HEK293 (cell line): ENCODE measurements at regions not wholly inside any gene's neighbourhood (a gene's known extent, or its start where the extent isn't known, plus 50 kb on each side); places are given as distances from the start of the nearest gene placed in this dataset.

Experiments used
- CTCF ChIA-PET: fragments of 350-600 bp; formaldehyde crosslinking; extraction: SDS; loops from one replicate; lab custom pipeline; 2021; ENCODE audit warnings: antibody characterized with exemption; lab: Yijun Ruan, JAX
- POLR2A ChIA-PET: fragments of 300-600 bp; formaldehyde crosslinking; extraction: SDS; loops from one replicate; lab custom pipeline; 2020; ENCODE audit warnings: antibody characterized with exemption, inconsistent platforms; lab: Yijun Ruan, JAX
- H3K27ac ChIP-seq: fragments of 200-500 bp; sonication (Bioruptor generic); 2 replicates; pipeline ENCODE4 v1.5.1; 2014; ENCODE audit warnings: low read depth, low read length, control low read depth, inconsistent platforms; ENCODE audit errors: extremely low read depth
- H3K36me3 ChIP-seq, 2 experiments: fragments of 200-500 bp in 1 of 2; sonication (Bioruptor generic) in 1 of 2; 1 replicate in 1 of 2; 2 replicates in 1 of 2; pipeline ENCODE4 v1.5.1; 2014 to 2017; ENCODE audit warnings: inconsistent platforms in 2 of 2, low read length in 2 of 2; ENCODE audit not compliant: control insufficient read depth in 2 of 2, insufficient read depth in 1 of 2
- H3K4me1 ChIP-seq: fragments of 200-500 bp; sonication (Bioruptor generic); 2 replicates; pipeline ENCODE4 v1.5.1; 2014; ENCODE audit warnings: mild to moderate bottlenecking, low read length, inconsistent platforms; ENCODE audit not compliant: control insufficient read depth, insufficient read depth
- H3K4me3 ChIP-seq: 2 replicates; pipeline ENCODE4 v1.5.1; 2011; ENCODE audit warnings: low read depth, mild to moderate bottlenecking, control low read depth, low read length, moderate library complexity
- H3K9me3 ChIP-seq: fragments of 200-500 bp; sonication (Bioruptor generic); 2 replicates; pipeline ENCODE4 v1.5.1; 2014; ENCODE audit warnings: low read depth, low read length, inconsistent platforms; ENCODE audit not compliant: control insufficient read depth, insufficient read depth
- KLF16 ChIP-seq: fragments of 450-650 bp; formaldehyde crosslinking; IDR thresholded peaks from 2 replicates; pipeline ENCODE4 v1.5.1; 2017; ENCODE audit warnings: missing biosample characterization, missing genetic modification characterization
- PRDM10 ChIP-seq: fragments of 450-650 bp; formaldehyde crosslinking; IDR thresholded peaks from 2 replicates; pipeline ENCODE4 v1.5.1; 2016; ENCODE audit warnings: missing biosample characterization, missing genetic modification characterization
- ZNF157 ChIP-seq: fragments of 450-650 bp; formaldehyde crosslinking; IDR thresholded peaks from 2 replicates; pipeline ENCODE4 v1.5.1; 2016; ENCODE audit warnings: missing biosample characterization, missing genetic modification characterization
- ZNF280D ChIP-seq: fragments of 450-650 bp; formaldehyde crosslinking; IDR thresholded peaks from 2 replicates; pipeline ENCODE4 v1.5.1; 2016; ENCODE audit warnings: missing biosample characterization, missing genetic modification characterization
- ZNF350 ChIP-seq: fragments of 450-650 bp; formaldehyde crosslinking; IDR thresholded peaks from 2 replicates; pipeline ENCODE4 v1.5.0; 2017; ENCODE audit warnings: missing biosample characterization, mild to moderate bottlenecking, missing genetic modification characterization
- ZNF416 ChIP-seq: fragments of 450-650 bp; formaldehyde crosslinking; IDR thresholded peaks from 2 replicates; pipeline ENCODE4 v1.5.1; 2016; ENCODE audit warnings: missing biosample characterization, missing genetic modification characterization
- ZNF433 ChIP-seq: fragments of 450-650 bp; formaldehyde crosslinking; IDR thresholded peaks from 2 replicates; pipeline ENCODE4 v1.5.1; 2016; ENCODE audit warnings: missing biosample characterization, missing genetic modification characterization, low read depth
- ZNF623 ChIP-seq: fragments of 450-650 bp; formaldehyde crosslinking; IDR thresholded peaks from 2 replicates; pipeline ENCODE4 v1.5.1; 2016; ENCODE audit warnings: missing biosample characterization, missing genetic modification characterization
- ZNF747 ChIP-seq: fragments of 450-650 bp; formaldehyde crosslinking; IDR thresholded peaks from 2 replicates; pipeline ENCODE4 v1.5.1; 2016; ENCODE audit warnings: missing biosample characterization, missing genetic modification characterization
- ZSCAN23 ChIP-seq: fragments of 450-650 bp; formaldehyde crosslinking; IDR thresholded peaks from 2 replicates; pipeline ENCODE4 v1.5.1; 2016; ENCODE audit warnings: missing biosample characterization, missing genetic modification characterization
- ZXDB ChIP-seq: fragments of 450-650 bp; formaldehyde crosslinking; IDR thresholded peaks from 2 replicates; pipeline ENCODE4 v1.5.1; 2016; ENCODE audit warnings: missing biosample characterization, missing genetic modification characterization
- TF ChIP-seq, protein P1 (sequence below): fragments of 450-650 bp; IDR thresholded peaks from 2 replicates; pipeline ENCODE4 v1.5.1; 2018; ENCODE audit warnings: missing biosample characterization, mild to moderate bottlenecking, missing genetic modification characterization
- TF ChIP-seq, protein P2 (sequence below): fragments of 450-650 bp; formaldehyde crosslinking; IDR thresholded peaks from 2 replicates; pipeline ENCODE4 v1.5.1; 2016; ENCODE audit warnings: missing biosample characterization, missing genetic modification characterization
- TF ChIP-seq, protein P3 (sequence below): fragments of 450-650 bp; formaldehyde crosslinking; optimal IDR thresholded peaks from 2 replicates; pipeline ENCODE3; 2016; ENCODE audit warnings: missing biosample characterization, mild to moderate bottlenecking, missing genetic modification characterization
- TF ChIP-seq, protein P4 (sequence below): sonication (generic); formaldehyde crosslinking; IDR thresholded peaks from 2 replicates; pipeline ENCODE4 v1.8.1; 2022; ENCODE audit warnings: mild to moderate bottlenecking, moderate library complexity, missing genetic modification reagents

DNA sequence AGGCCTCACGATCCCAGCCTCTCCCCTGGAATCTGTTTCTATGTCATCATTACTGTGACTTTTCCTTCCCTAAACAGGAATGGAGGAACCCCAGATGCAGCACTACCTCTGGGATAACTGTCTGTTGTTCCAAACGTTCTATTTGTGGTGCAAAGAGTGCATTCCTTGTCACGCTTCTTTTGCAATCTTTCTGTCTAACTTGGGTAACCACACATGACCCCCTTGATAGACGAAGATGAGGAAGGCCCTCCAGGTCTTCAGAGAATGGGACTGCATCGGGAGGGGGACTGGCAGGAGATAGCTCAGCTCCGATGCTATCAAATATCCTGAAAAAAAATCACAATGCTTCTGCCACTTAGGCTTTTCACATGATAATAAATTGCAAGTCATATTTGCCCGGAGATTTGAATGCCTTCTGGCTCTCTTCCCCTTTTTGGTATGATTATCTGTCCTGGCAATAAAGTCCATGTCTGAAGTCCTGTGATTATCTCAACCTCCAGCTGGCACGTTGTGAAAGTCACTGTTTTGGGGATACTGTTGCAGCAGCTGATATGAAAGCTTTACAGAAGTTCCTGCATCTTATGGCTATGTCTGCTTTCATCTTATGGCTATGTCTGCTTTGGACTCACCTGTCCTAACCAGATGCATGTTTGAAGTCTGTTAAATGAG, 148.7 kb upstream of the LMO4 start:
- no peaks in the 10 kb centered on the region for H3K9me3 ChIP-seq
- no peak overlapping the region for H3K27ac ChIP-seq
- H3K4me3 ChIP-seq: no peak overlapping the region
- H3K4me1 ChIP-seq: no peaks in the 10 kb centered on the region
- ChIA-PET POLR2A (no interaction called here), CTCF (interaction anchor here (0.6 kb wide), 1 partner anchor 60 kb away, joined by 4 read pairs; no protein-coding TSS in a partner anchor)
- H3K36me3 ChIP-seq: no peaks in the 10 kb centered on the region
- TF ChIP-seq ZNF623 (no peak), KLF16 (tag by site-specific recombination) (no peak), ZXDB (no peak), ZNF747 (tag by site-specific recombination) (no peak), ZNF416 (tag by site-specific recombination) (no peak), PRDM10 (tag by site-specific recombination) (no peak), ZSCAN23 (tag by site-specific recombination) (no peak), ZNF350 (tag by site-specific recombination) (no peak), ZNF433 (tag by site-specific recombination) (no peak), ZNF280D (tag by site-specific recombination) (no peak), ZNF157 (tag by site-specific recombination) (no peak)
- TF ChIP-seq, protein P1, sequence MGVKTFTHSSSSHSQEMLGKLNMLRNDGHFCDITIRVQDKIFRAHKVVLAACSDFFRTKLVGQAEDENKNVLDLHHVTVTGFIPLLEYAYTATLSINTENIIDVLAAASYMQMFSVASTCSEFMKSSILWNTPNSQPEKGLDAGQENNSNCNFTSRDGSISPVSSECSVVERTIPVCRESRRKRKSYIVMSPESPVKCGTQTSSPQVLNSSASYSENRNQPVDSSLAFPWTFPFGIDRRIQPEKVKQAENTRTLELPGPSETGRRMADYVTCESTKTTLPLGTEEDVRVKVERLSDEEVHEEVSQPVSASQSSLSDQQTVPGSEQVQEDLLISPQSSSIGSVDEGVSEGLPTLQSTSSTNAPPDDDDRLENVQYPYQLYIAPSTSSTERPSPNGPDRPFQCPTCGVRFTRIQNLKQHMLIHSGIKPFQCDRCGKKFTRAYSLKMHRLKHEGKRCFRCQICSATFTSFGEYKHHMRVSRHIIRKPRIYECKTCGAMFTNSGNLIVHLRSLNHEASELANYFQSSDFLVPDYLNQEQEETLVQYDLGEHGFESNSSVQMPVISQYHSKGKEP: no peak
- TF ChIP-seq, protein P2, sequence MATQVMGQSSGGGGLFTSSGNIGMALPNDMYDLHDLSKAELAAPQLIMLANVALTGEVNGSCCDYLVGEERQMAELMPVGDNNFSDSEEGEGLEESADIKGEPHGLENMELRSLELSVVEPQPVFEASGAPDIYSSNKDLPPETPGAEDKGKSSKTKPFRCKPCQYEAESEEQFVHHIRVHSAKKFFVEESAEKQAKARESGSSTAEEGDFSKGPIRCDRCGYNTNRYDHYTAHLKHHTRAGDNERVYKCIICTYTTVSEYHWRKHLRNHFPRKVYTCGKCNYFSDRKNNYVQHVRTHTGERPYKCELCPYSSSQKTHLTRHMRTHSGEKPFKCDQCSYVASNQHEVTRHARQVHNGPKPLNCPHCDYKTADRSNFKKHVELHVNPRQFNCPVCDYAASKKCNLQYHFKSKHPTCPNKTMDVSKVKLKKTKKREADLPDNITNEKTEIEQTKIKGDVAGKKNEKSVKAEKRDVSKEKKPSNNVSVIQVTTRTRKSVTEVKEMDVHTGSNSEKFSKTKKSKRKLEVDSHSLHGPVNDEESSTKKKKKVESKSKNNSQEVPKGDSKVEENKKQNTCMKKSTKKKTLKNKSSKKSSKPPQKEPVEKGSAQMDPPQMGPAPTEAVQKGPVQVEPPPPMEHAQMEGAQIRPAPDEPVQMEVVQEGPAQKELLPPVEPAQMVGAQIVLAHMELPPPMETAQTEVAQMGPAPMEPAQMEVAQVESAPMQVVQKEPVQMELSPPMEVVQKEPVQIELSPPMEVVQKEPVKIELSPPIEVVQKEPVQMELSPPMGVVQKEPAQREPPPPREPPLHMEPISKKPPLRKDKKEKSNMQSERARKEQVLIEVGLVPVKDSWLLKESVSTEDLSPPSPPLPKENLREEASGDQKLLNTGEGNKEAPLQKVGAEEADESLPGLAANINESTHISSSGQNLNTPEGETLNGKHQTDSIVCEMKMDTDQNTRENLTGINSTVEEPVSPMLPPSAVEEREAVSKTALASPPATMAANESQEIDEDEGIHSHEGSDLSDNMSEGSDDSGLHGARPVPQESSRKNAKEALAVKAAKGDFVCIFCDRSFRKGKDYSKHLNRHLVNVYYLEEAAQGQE (tag by site-specific recombination): no peak
- TF ChIP-seq, protein P3, sequence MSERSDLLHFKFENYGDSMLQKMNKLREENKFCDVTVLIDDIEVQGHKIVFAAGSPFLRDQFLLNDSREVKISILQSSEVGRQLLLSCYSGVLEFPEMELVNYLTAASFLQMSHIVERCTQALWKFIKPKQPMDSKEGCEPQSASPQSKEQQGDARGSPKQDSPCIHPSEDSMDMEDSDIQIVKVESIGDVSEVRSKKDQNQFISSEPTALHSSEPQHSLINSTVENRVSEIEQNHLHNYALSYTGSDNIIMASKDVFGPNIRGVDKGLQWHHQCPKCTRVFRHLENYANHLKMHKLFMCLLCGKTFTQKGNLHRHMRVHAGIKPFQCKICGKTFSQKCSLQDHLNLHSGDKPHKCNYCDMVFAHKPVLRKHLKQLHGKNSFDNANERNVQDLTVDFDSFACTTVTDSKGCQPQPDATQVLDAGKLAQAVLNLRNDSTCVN: no peak
- TF ChIP-seq, protein P4, sequence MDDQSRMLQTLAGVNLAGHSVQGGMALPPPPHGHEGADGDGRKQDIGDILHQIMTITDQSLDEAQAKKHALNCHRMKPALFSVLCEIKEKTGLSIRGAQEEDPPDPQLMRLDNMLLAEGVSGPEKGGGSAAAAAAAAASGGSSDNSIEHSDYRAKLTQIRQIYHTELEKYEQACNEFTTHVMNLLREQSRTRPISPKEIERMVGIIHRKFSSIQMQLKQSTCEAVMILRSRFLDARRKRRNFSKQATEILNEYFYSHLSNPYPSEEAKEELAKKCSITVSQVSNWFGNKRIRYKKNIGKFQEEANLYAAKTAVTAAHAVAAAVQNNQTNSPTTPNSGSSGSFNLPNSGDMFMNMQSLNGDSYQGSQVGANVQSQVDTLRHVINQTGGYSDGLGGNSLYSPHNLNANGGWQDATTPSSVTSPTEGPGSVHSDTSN (CRISPR knock-in tag): no peak
